ENCODE measurements at regions not wholly inside any gene's neighbourhood (a gene's known extent, or its start where the extent isn't known, plus 50 kb on each side); places are given as distances from the start of the nearest gene placed in this dataset.

- TF ChIP-seq CTCF (IDR thresholded peaks at IDR 0.05; ENCODE audit: low read depth, low read length) (no peak), EZH2phosphoT487 (IDR thresholded peaks at IDR 0.05; ENCODE audit: low read depth) (no peak)
Measured at GRCh38 chr16:85544668-85545067, 68.5 kb upstream of the GSE1 start.
